Heart right ventricle (tissue), 16 donors: ENCODE measurements at regions not wholly inside any gene's neighbourhood (a gene's known extent, or its start where the extent isn't known, plus 50 kb on each side); places are given as distances from the start of the nearest gene placed in this dataset.

Experiments used
- ATAC-seq, 8 donors: fragments of 200-7000 bp; cut with Tn5 transposase; one replicate each; pipeline ENCODE4 v1.9.1; 2020; ENCODE audit warnings: mild to moderate bottlenecking in 8 of 8, moderate library complexity in 8 of 8, moderate number of reproducible peaks in 1 of 8
- DNase-seq, 2 donors: peaks; one replicate each; pipeline ENCODE4 v3.0.0-alpha.2; 2020
- H3K27ac ChIP-seq, 10 donors: fragments of 200-600 bp; sonication (generic) in 2 of 10; one replicate each; pipeline versions ENCODE4 v1.5.0 to v1.8.0; 2020 to 2022; ENCODE audit warnings: mild to moderate bottlenecking in 3 of 10
- H3K27me3 ChIP-seq, 7 donors: fragments of 200-600 bp; one replicate each; pipeline ENCODE4 v1.8.0; 2021 to 2022; ENCODE audit warnings: mild to moderate bottlenecking in 2 of 7
- H3K36me3 ChIP-seq, 9 donors: fragments of 200-600 bp; sonication (generic) in 1 of 9; one replicate each; pipeline versions ENCODE4 v1.5.0 to v1.8.0; 2020 to 2022; ENCODE audit warnings: mild to moderate bottlenecking in 2 of 9
- H3K4me1 ChIP-seq, 9 donors: fragments of 200-600 bp; sonication (generic) in 1 of 9; one replicate each; pipeline versions ENCODE4 v1.5.0 to v1.8.0; 2020 to 2022; ENCODE audit warnings: mild to moderate bottlenecking in 4 of 9
- H3K4me3 ChIP-seq, 10 donors: fragments of 200-600 bp; sonication (generic) in 2 of 10; one replicate each; pipeline versions ENCODE4 v1.5.0 to v1.8.0; 2020 to 2022; ENCODE audit warnings: mild to moderate bottlenecking in 7 of 10, moderate library complexity in 2 of 10
- H3K9me3 ChIP-seq, 11 donors: fragments of 200-600 bp in 10 of 11; sonication (generic) in 2 of 11; one replicate each; pipeline versions ENCODE4 v1.5.0 to v1.8.0; 2013 to 2022; ENCODE audit warnings: mild to moderate bottlenecking in 2 of 11, control low read depth in 1 of 11, moderate library complexity in 1 of 11
- CTCF ChIP-seq, 9 donors: fragments of 200-600 bp; sonication (generic) in 2 of 9; IDR thresholded peaks; one replicate each; pipeline versions ENCODE4 v1.5.0 to v1.8.0; 2021 to 2022; ENCODE audit warnings: antibody characterized with exemption in 9 of 9, mild to moderate bottlenecking in 5 of 9, moderate library complexity in 1 of 9
- WGBS, 2 donors: extraction: QIAGEN DNeasy Blood & Tissue Kit; methylation state at CpG; one replicate each; pipeline ENCODE4 v1.1.7; 2013; ENCODE audit warnings: inconsistent platforms in 1 of 2; 5-methylcytosine and 5-hydroxymethylcytosine counted together
- intact Hi-C, 10 donors: fragments of 100-400 bp; cut with DNase I; formaldehyde crosslinking; loops; one replicate each; pipeline versions ENCODE4 v1.11.1 to v1.14.2; 2022
- donor health status: Arrhythmogenic right ventricular cardiomyopathy.
- donor health status: ischemic (EF 13 %, LVEDD 7.1; RV severe dilation, severe dysfunction).
- donor health status: healthy with polysubstance abuse.
- donor health status: DM: no; HTN: yes; CAD: no.
- donor health status: DM: no; HTN: no; CAD: no.
- donor health status: ischemic (EF 25% LVEDD 6.9; RV normal size, moderate dysfunction).
- donor health status: ischemic (EF 25% LVEDD 5.7; RV mildly dilated, moderate dysfunction).
- donor health status: healthy.
- donor health status: DM: yes; HTN: yes; CAD: no.
- donor health status: Ischemic cardiomyopathy.
- donor health status: ischemic (EF 35%, LVEDD 5.7; RV mildly dilated, moderate dysfunction).
- donor health status: nonischemic (EF 11% LVEDD 7.7; RV severe dilation, severe dysfunction).
- donor health status: DM: yes; HTN: yes; CAD: no.
- donor health status: PGD.
- donor health status: ischemic (EF 29% LVEDD 5.4; RV normal size, mild dysfunction).
- donor health status: nonischemic (EF 23%, LVEDD 6.1; RV moderate dilation, normal function).

GRCh38 chr2:12965540-12966269, 249.0 kb downstream of the TRIB2 start:
- intact Hi-C loops, result no loop called here
- Histone ChIP-seq H3K4me1 (peaks cover 0 to 17% (median 8%) of the 10 kb centered on the region in 9 donors), H3K27ac (peak overlapping the region in 1 of 10 donors; percentile 11), H3K27me3 (no peaks in the 10 kb centered on the region), H3K9me3 (no peaks in the 10 kb centered on the region), H3K36me3 (no peaks in the 10 kb centered on the region), H3K4me3 (no peak overlapping the region)
- no peak for TF ChIP-seq CTCF (IDR thresholded peaks at IDR 0.05)
- ATAC-seq, result peak in 7 of 8 donors; percentile 67 to 95 (median 87)
- no peak for DNase-seq

- no peaks in the 10 kb centered on the region for H3K9me3 ChIP-seq
- H3K4me3 ChIP-seq, result no peak overlapping the region
- TF ChIP-seq CTCF (IDR thresholded peaks at IDR 0.05), result no peak
- H3K4me1 ChIP-seq, result peaks cover 0 to 17% (median 8%) of the 10 kb centered on the region in 9 donors
- H3K27me3 ChIP-seq, result no peaks in the 10 kb centered on the region
- H3K36me3 ChIP-seq, result no peaks in the 10 kb centered on the region
- no peak for DNase-seq
- no peak overlapping the region for H3K27ac ChIP-seq
- intact Hi-C loops, result no loop called here
- 81 to 98% methylated on average over 1 of the region's 1 CpG for WGBS, 2 donors
- no peak for ATAC-seq
Measured at GRCh38 chr2:12967804-12968203, 251.1 kb downstream of the TRIB2 start.

- H3K27me3 ChIP-seq, result no peaks in the 10 kb centered on the region
- DNase-seq (no peak), ATAC-seq (no peak)
- no peak overlapping the region for H3K4me3 ChIP-seq
- H3K9me3 ChIP-seq, result no peaks in the 10 kb centered on the region
- TF ChIP-seq CTCF (IDR thresholded peaks at IDR 0.05), result no peak
- no peak overlapping the region for H3K27ac ChIP-seq
- WGBS, 2 donors, result 95 to 97% methylated on average over 3 of the region's 3 CpGs
- peaks cover 0 to 17% (median 8%) of the 10 kb centered on the region in 9 donors for H3K4me1 ChIP-seq
- no peaks in the 10 kb centered on the region for H3K36me3 ChIP-seq
- intact Hi-C loops, result no loop called here
Measured at GRCh38 chr2:12968399-12968798, 251.7 kb downstream of the TRIB2 start.

DNA sequence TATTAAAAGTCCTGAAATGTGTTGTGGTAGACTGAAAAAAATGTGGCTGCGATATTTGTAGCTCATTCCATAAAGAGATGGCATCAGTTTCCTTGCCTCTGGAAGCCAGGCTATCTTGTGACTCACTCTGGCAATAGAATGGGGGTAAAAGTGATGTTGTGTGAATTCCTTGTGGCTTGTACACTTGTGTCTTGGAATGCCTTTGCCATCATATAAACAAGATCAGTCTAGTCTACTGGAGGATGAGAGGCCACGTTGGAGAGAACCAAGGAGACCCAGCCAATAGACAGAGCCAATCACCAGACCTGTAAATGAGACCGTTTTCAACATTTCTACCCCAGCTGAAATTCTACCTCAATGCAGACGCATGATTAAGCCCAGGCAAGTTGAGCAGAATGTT, 254.1 kb downstream of the TRIB2 start:
- intact Hi-C loops, result no loop called here
- DNase-seq (no peak), ATAC-seq (no peak)
- no peak for TF ChIP-seq CTCF (IDR thresholded peaks at IDR 0.05)
- Histone ChIP-seq H3K4me3 (no peak overlapping the region), H3K36me3 (no peaks in the 10 kb centered on the region), H3K4me1 (peaks cover 0 to 5% (median 2%) of the 10 kb centered on the region in 9 donors), H3K27ac (no peak overlapping the region), H3K9me3 (no peaks in the 10 kb centered on the region), H3K27me3 (no peaks in the 10 kb centered on the region)
- 90 to 93% methylated on average over 4 of the region's 4 CpGs for WGBS, 2 donors
